NCI-H2196 treated with DMSO at 0.1 percent for 48 hours (cell line): ENCODE measurements at regions not wholly inside any gene's neighbourhood (a gene's known extent, or its start where the extent isn't known, plus 50 kb on each side); places are given as distances from the start of the nearest gene placed in this dataset.

ENCODE experiments used
- DNase-seq: peaks from one replicate; lab custom pipeline; 2025; ENCODE audit not compliant: unreplicated experiment; lab: John Stamatoyannopoulos, UW

DNA sequence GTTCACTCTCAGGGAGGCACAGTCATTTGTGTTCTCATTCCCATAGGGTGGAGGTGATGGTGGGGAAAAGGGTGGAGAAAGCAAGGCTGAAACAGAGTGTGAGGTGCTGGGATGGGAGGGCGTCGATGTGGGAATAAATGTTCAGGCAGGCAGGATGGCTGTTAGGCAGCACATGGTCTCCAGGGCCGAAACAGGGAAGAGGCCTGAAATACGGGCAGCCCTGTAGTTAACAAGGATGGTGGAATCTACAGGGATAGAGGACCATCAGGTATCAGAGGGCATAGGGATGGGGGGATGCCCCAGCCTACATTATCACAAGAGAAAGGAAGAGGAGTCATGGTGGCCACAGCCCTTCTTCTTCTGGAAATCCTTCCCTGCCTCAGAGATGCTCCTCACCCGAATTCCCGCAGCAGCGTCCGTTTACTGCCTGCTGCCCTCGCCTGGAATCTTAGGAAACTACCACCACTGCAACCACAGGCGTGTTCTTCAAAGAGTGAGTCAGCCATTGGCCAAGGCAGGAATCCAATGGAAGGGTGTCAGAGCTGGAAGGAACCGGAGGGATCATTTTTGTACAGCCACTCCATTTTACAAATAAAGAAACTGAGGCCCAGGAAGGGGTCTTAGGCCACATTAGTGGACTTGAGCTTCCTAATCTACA, 49.7 kb upstream of the POMGNT2 start:
- peak; percentile 4 for DNase-seq
